OCI-LY3 (cell line): ENCODE measurements at regions not wholly inside any gene's neighbourhood (a gene's known extent, or its start where the extent isn't known, plus 50 kb on each side); places are given as distances from the start of the nearest gene placed in this dataset.

Source experiments
- EZH2phosphoT487 ChIP-seq: fragments of 200-600 bp; shearing (Covaris generic); IDR thresholded peaks from 2 replicates; pipeline ENCODE4 v1.6.1; 2018; ENCODE audit warnings: antibody characterized with exemption, mixed run types, low read depth
- TF ChIP-seq, protein P1 (sequence below): fragments of 200-600, 300-600 bp; sonication (generic); IDR thresholded peaks from 2 replicates; pipeline ENCODE4 v1.5.1; 2014; ENCODE audit warnings: antibody characterized with exemption, low read length, low read depth

DNA sequence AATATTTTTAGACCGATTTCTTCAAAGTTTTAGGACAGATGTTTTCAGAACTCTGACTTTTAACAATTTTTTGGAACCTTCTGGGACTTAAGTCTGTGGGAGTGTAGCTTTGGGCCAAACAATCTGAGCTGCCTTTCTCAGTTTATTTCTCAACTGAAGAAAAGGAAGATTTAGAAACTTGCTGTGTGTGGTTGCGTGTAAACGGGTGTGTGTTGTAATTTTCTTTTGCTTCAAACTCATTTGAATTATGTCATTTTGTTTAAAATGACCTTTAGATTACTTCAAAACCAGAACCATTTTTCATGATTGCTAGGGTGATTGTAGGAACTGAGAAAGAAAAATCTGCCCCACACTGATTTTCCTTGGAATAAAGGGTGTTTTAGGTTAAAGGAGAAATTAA, 577.7 kb upstream of the GALNTL6 start:
- TF ChIP-seq, protein P1, sequence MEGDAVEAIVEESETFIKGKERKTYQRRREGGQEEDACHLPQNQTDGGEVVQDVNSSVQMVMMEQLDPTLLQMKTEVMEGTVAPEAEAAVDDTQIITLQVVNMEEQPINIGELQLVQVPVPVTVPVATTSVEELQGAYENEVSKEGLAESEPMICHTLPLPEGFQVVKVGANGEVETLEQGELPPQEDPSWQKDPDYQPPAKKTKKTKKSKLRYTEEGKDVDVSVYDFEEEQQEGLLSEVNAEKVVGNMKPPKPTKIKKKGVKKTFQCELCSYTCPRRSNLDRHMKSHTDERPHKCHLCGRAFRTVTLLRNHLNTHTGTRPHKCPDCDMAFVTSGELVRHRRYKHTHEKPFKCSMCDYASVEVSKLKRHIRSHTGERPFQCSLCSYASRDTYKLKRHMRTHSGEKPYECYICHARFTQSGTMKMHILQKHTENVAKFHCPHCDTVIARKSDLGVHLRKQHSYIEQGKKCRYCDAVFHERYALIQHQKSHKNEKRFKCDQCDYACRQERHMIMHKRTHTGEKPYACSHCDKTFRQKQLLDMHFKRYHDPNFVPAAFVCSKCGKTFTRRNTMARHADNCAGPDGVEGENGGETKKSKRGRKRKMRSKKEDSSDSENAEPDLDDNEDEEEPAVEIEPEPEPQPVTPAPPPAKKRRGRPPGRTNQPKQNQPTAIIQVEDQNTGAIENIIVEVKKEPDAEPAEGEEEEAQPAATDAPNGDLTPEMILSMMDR, result no peak
- no peak for TF ChIP-seq EZH2phosphoT487
